Left lung (tissue), 4 donors: ENCODE measurements at regions not wholly inside any gene's neighbourhood (a gene's known extent, or its start where the extent isn't known, plus 50 kb on each side); places are given as distances from the start of the nearest gene placed in this dataset.

Source experiments
- ATAC-seq: fragments of 200-7000 bp; cut with Tn5 transposase; one replicate; pipeline ENCODE4 v1.9.1; 2020; ENCODE audit warnings: moderate library complexity
- DNase-seq, 4 donors: peaks; one replicate each; pipeline ENCODE4 v3.0.0-alpha.2; 2013 to 2020
- H3K27ac ChIP-seq, 2 donors: fragments of 200-600 bp; sonication (generic) in 1 of 2; one replicate each; pipeline versions ENCODE4 v1.5.0 to v1.8.0; 2020 to 2021
- H3K27me3 ChIP-seq, 2 donors: fragments of 200-600 bp; sonication (generic) in 1 of 2; one replicate each; pipeline versions ENCODE4 v1.5.0 to v1.8.0; 2020 to 2021
- H3K36me3 ChIP-seq, 2 donors: fragments of 200-600 bp; sonication (generic) in 1 of 2; one replicate each; pipeline versions ENCODE4 v1.5.0 to v1.8.0; 2020 to 2021
- H3K4me1 ChIP-seq, 2 donors: fragments of 200-600 bp; one replicate each; pipeline ENCODE4 v1.8.0; 2021
- H3K4me3 ChIP-seq, 2 donors: fragments of 200-600 bp; sonication (generic) in 1 of 2; one replicate each; pipeline versions ENCODE4 v1.5.0 to v1.8.0; 2020 to 2021; ENCODE audit warnings: mild to moderate bottlenecking in 1 of 2
- H3K9me3 ChIP-seq, 2 donors: fragments of 200-600 bp; sonication (generic) in 1 of 2; one replicate each; pipeline versions ENCODE4 v1.5.0 to v1.8.0; 2020 to 2021
- intact Hi-C, 2 donors: fragments of 100-400 bp; cut with DNase I; formaldehyde crosslinking; loops; one replicate each; pipeline versions ENCODE4 v1.11.2 to v1.14.2; 2022
- TF ChIP-seq, protein P1 (sequence below), 2 donors: fragments of 200-600 bp; sonication (generic) in 1 of 2; IDR thresholded peaks; one replicate each; pipeline versions ENCODE4 v1.5.0 to v1.8.0; 2021; ENCODE audit warnings: antibody characterized with exemption in 2 of 2
- donor health status: DM: no; HTN: yes; CAD: no.
- donor health status: DM: no; HTN: no; CAD: no.

DNA sequence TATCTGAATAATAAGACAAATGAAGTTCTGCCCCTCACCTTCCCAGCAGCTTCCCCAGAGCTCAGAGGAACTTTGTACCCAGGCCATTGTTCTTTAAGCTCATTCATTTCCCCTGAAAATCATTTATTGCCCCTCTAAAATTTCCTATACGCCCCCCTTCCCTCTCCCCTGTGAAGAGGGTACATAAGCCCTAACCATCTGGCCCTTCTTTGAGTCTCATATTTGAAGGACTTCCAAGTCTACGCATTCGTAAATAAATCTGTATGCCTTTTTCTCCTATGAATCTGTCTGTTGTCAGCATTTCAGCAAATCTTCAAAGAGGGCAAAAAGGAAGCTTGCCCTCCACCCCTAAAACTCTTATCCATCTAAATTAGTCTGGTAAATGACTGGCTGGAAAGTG is 73.1 kb upstream of the DST start:
- peak overlapping the region; percentile 45 to 57 for H3K27ac ChIP-seq
- H3K27me3 ChIP-seq: no peaks in the 10 kb centered on the region
- no peak overlapping the region for H3K4me3 ChIP-seq
- no peaks in the 10 kb centered on the region for H3K36me3 ChIP-seq
- intact Hi-C loops: no loop called here
- ATAC-seq (no peak), DNase-seq (no peak)
- peaks cover 0 to 12% of the 10 kb centered on the region in 2 donors for H3K4me1 ChIP-seq
- H3K9me3 ChIP-seq: no peaks in the 10 kb centered on the region
- TF ChIP-seq, protein P1, sequence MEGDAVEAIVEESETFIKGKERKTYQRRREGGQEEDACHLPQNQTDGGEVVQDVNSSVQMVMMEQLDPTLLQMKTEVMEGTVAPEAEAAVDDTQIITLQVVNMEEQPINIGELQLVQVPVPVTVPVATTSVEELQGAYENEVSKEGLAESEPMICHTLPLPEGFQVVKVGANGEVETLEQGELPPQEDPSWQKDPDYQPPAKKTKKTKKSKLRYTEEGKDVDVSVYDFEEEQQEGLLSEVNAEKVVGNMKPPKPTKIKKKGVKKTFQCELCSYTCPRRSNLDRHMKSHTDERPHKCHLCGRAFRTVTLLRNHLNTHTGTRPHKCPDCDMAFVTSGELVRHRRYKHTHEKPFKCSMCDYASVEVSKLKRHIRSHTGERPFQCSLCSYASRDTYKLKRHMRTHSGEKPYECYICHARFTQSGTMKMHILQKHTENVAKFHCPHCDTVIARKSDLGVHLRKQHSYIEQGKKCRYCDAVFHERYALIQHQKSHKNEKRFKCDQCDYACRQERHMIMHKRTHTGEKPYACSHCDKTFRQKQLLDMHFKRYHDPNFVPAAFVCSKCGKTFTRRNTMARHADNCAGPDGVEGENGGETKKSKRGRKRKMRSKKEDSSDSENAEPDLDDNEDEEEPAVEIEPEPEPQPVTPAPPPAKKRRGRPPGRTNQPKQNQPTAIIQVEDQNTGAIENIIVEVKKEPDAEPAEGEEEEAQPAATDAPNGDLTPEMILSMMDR (IDR thresholded peaks at IDR 0.05): no peak

DNA sequence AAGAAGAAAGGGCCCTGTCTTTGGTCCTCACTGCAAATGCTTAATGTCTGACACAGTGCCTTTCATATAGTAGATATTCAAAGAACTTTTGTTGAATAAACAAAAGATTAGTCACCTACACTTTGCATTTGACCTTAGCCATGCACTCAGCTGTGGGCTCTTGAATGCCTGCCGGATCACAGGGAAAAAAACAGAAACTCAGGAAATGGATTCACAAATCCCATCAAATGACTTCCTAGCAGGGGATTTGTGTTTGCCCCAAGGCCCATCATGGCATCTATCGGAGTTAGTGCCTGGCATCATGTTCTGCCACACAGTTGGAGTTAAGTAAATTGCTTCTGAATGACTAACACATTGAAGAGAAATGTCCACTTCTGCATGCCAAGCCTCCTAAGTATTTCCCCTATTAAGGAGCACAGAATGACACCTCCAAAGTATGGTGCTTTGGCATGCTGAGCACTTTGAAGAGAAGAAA is 72.3 kb upstream of the DST start:
- intact Hi-C loops: no loop called here
- no peak for DNase-seq
- Histone ChIP-seq H3K9me3 (no peaks in the 10 kb centered on the region), H3K4me3 (no peak overlapping the region), H3K27me3 (no peaks in the 10 kb centered on the region), H3K4me1 (peaks cover 0 to 12% of the 10 kb centered on the region in 2 donors), H3K36me3 (no peaks in the 10 kb centered on the region), H3K27ac (peak overlapping the region; percentile 45 to 57)
- peak; percentile 77 for ATAC-seq
- TF ChIP-seq, protein P1 (IDR thresholded peaks at IDR 0.05): no peak

DNA sequence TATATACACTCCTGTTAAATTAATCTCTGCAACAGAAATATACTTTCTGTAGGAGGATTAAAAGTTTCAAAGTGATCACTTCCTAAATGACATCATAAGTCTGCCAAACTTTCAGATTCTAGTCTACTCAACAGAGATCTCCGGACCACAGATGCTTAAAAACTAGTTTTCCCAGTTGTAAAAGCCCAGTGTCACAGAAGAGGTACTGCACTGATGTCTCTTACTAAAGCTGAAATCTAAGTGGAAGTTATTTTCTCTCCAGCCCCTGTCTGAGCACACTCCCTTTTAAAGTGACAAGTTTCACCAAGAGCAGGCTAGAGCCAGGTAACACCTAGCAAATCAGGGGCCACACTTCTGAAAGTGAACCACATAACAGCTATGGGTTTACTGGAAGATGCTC is 71.6 kb upstream of the DST start:
- intact Hi-C loops: no loop called here
- no peak for DNase-seq
- no peaks in the 10 kb centered on the region for H3K9me3 ChIP-seq
- H3K4me3 ChIP-seq: no peak overlapping the region
- no peaks in the 10 kb centered on the region for H3K27me3 ChIP-seq
- H3K36me3 ChIP-seq: no peaks in the 10 kb centered on the region
- ATAC-seq: peak; percentile 48
- H3K27ac ChIP-seq: peak overlapping the region; percentile 45 to 57
- H3K4me1 ChIP-seq: peaks cover 0 to 12% of the 10 kb centered on the region in 2 donors
- TF ChIP-seq, protein P1 (IDR thresholded peaks at IDR 0.05): no peak

DNA sequence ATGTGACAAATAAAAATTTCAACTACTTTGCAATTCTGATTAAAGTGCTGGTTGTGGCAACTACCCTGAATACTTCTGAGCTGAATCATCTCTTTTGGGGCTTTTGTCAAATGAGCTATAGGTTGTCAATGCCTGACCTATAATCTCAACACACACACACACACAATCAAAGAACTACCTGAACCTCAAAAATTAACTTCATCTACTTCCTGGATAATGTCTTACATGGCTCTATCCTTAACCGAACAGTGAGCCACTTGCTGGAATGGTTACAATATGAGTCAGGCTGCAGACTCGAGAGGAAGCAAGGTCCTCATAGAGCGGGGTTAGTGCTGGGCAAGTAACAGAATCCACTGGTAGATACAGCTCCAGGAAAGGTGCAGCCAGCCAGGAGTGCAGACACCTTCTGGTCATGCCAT is 70.6 kb upstream of the DST start:
- ATAC-seq (peak; percentile 89), DNase-seq (peak in 1 of 4 donors; percentile 60)
- TF ChIP-seq, protein P1 (IDR thresholded peaks at IDR 0.05): no peak
- Histone ChIP-seq H3K36me3 (no peaks in the 10 kb centered on the region), H3K4me3 (no peak overlapping the region), H3K27ac (peak overlapping the region in 1 of 2 donors; percentile 16), H3K27me3 (no peaks in the 10 kb centered on the region), H3K4me1 (peaks cover 0 to 17% of the 10 kb centered on the region in 2 donors), H3K9me3 (no peaks in the 10 kb centered on the region)
- intact Hi-C loops: no loop called here

DNA sequence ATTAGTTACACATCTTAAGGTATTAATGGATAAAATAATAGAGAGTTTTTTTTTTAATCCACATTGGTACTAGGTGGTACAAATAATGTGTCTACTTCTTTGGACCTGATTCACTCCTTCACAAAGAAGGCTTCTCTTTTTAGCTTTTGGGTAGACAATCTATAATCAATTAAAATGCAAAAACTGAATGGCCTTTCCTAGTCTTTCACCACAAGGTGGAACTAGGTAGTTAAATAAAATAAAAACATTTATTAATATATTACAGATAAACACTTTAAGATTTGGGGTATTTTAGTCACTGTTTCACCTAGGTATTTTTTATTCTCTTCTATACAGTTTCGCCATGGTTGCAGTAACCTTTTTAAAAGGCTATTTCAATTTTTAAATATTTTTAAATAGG is 68.3 kb upstream of the DST start:
- intact Hi-C loops: no loop called here
- Histone ChIP-seq H3K4me3 (no peak overlapping the region), H3K27me3 (no peaks in the 10 kb centered on the region), H3K27ac (no peak overlapping the region), H3K9me3 (no peaks in the 10 kb centered on the region), H3K36me3 (no peaks in the 10 kb centered on the region), H3K4me1 (peaks cover 0 to 17% of the 10 kb centered on the region in 2 donors)
- ATAC-seq: no peak
- DNase-seq: no peak
- TF ChIP-seq, protein P1 (IDR thresholded peaks at IDR 0.05): peak in 1 of 2 donors; percentile 10
